Peyer's patch (tissue), 4 donors: ENCODE measurements at regions not wholly inside any gene's neighbourhood (a gene's known extent, or its start where the extent isn't known, plus 50 kb on each side); places are given as distances from the start of the nearest gene placed in this dataset.

ENCODE experiments used
- POLR2A ChIP-seq, 2 donors: fragments of 450-650 bp; IDR thresholded peaks; one replicate each; pipeline ENCODE4 v1.5.1; 2017; ENCODE audit warnings: antibody characterized with exemption in 2 of 2, mild to moderate bottlenecking in 2 of 2, moderate library complexity in 2 of 2
- TF ChIP-seq, protein P1 (sequence below), 6 experiments: fragments of 450-650 bp in 4 of 6; fragments of 200-600 bp in 2 of 6; sonication (generic) in 1 of 6; IDR thresholded peaks; one replicate each; pipeline ENCODE4 v1.5.1; 2017 to 2019; ENCODE audit warnings: antibody characterized with exemption in 6 of 6, mild to moderate bottlenecking in 3 of 6, moderate library complexity in 1 of 6

DNA sequence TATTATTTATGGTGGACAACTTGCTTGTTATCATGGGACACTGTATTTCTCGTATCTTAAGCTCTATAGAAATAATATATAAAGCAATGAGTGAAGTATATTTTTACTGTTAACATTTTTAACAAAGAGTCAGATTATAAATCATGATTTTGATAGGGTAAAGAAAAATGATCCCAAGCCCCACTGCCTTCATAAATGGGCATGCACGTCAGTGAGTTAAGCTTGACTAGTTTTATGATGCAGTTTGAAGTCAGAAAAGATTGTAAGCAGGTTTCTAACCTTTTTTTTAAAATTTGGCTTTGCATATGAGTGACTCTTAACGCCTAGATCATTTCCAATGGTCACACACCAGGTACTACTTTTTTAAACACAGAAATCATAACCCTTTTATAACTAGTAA is 152.8 kb downstream of the GNAT3 start:
- TF ChIP-seq, protein P1, sequence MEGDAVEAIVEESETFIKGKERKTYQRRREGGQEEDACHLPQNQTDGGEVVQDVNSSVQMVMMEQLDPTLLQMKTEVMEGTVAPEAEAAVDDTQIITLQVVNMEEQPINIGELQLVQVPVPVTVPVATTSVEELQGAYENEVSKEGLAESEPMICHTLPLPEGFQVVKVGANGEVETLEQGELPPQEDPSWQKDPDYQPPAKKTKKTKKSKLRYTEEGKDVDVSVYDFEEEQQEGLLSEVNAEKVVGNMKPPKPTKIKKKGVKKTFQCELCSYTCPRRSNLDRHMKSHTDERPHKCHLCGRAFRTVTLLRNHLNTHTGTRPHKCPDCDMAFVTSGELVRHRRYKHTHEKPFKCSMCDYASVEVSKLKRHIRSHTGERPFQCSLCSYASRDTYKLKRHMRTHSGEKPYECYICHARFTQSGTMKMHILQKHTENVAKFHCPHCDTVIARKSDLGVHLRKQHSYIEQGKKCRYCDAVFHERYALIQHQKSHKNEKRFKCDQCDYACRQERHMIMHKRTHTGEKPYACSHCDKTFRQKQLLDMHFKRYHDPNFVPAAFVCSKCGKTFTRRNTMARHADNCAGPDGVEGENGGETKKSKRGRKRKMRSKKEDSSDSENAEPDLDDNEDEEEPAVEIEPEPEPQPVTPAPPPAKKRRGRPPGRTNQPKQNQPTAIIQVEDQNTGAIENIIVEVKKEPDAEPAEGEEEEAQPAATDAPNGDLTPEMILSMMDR (IDR thresholded peaks at IDR 0.05): no peak
- TF ChIP-seq POLR2A (IDR thresholded peaks at IDR 0.05): no peak
